HUDEP-2 (cell line): ENCODE measurements at regions not wholly inside any gene's neighbourhood (a gene's known extent, or its start where the extent isn't known, plus 50 kb on each side); places are given as distances from the start of the nearest gene placed in this dataset.

Source experiments
- DNase-seq, 76 experiments: peaks; one replicate each; lab custom pipeline; 2025; ENCODE audit not compliant: unreplicated experiment in 76 of 76; lab: John Stamatoyannopoulos, UW

DNA sequence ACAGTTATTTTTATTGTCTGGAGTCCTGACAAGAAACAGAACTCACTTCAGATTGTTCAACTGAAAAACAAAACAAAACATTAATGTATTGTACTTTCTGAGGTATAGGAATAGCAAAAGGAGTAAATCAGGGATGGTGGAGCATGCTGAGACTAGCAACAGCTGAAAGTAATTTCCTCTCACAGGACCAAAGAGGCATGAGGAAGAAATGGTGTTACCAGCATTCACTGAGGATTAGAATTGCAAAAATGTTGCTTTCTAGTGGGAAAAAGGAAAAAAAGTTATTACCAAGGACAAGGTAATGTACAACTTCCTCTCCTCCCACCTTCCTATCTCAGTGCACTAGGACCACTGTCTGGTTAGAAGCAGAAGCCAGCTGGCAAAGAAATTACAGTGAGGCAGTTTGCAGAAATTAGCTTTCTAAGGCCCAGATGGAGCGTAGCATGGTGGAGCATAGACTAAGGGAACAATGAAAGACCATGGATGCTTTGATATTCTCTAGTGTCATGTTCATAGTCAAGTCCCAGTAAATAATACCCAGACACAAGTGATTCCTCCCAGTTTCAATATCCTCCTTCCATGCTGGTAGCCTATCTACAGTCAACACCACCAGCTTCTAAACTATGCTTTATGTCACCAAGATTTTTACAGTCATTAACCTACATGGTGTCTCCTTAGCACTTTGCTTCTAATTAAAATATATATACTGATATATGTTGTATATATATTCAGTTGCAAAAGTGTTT is 133.7 kb upstream of the DCN start:
- DNase-seq = no peak

DNA sequence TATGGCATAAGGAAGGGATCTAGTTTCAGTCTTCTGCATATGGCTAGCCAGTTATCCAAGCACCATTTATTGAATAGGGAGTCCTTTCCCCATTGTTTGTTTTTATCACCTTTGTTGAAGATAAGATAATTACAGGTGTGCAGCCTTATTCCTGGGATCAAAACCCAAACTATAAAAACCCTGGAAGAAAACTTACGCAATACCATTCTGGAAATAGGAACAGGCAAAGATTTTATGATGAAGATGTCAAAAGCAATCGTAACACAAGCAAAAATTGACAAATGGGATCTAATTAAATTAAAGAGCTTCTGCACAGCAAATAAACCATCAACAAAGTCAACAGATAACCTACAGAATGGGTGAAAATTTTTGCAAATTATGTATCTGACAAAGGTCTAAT is 128.5 kb upstream of the DCN start:
- no peak for DNase-seq

DNA sequence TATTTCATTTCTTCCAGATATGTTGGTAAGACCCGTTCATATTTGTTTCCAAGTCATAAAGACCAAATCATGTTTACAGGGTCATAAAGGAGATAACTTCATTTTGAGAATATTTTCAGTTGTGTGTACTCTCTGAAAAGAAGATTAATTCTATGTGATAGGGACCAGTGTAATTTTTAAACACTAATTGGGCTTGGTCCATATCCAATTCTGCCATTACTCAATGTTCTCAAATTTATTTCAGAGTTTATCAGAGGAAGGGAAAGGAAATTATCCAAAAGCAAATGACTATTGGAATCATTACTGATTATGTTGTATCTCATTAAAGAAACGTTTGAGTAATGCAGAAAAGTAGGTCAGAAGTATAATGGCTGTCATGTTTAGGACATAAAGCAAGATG is 126.8 kb upstream of the DCN start:
- DNase-seq = no peak

DNA sequence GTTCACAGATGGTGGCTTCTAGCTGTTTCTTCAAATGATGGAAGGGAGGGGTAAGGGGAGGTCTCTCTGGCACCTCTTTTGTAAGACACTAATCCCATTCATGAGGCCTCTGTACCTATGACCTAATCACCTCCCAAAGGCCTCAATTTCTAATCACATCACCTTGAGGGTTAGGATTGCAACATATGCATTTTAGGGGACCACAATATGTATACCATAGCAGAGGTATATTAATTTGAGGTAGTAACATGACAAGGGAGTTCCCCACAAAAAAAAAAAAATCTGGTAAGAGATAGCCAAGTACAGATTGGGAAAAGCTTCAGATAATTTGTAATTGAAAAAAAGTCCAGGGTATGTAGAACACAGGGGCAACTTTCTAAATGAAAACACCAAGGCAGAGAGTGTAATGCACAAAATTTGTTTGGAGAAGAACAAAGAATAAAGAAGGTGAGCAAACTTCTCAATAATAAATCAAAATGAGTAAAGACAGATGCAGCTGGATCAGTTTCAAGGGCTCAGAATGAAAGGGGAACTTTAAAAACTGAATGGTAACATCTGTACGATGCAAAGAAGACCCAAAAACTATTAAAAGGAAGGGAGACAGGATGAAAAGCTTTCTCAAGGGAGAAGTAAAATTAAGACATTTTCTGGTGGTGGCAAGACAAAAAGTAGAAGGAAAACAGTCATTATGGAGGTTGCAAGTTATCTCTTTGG is 125.5 kb upstream of the DCN start:
- DNase-seq = no peak

DNA sequence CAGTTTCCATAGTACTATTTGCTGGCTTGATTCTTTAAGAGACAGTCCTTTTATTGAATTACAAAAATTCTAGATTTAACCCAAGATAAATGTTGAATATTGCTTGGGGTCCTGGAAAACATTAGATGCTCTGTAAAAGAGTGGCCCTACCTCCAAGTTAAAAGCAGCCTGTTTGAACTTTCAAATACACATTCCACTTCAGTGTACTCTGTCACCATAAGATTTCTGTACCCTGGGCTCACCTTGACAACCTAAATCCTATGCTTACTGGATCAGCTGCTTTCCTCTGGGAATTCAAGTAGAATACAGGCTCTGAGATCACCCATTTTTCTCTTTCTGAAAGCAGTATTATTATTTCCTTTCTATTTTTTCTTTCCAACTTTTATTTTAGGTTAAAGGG is 107.7 kb upstream of the DCN start:
- DNase-seq = no peak

DNA sequence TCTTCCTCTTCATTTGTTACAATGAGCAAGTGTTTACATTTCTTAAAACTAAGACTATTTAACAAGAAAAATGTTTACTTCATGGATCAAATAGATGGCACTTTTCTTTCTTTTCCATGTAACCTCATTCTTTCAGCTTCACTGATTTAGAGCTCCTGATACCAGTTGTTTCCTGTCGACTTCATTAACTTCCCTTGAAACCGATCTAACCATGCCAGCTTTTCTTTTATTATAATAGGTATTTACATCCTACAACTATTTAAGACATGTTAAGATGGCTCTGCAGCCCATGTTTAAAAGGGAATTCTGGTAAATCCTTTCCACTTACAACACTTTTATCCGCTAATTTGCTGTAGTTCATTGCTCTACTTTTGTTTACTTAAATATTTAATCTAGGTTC is 107.3 kb upstream of the DCN start:
- no peak for DNase-seq

DNA sequence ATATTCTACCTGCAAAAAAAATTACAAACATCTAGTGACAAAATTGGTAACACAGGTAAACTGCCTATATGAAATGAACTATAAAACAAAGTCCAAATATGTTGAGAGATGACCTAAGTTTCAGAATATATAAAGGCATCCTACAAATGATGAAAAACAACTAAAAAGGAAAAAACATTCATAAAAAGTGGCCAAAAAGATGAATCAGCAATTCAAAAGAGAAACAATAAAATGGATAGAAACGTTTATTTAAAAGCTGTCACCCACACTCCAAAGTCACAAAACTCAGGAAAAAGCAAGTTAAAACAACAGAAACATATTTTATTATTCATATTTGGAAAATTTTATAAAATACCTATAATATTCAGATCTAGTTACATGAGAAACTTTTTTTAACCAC is 106.5 kb upstream of the DCN start:
- DNase-seq = no peak

DNA sequence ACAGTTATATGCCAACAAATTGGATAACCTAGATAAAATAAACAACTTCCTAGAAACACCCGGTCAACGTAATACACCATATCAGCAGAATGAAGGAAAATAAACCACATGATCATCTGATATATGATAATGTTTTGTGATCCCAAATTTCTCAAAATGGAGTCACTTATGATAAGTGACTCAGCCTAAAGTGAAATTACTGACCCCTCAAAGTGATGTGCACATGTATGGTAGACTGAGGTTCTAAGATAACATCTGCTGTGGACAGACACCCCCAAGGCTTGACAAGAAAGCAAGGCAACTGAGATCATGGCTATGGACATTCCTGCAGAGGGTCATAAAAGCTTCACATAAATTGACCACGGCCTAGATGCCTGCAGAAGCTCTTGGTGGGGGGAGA is 105.1 kb upstream of the DCN start:
- DNase-seq = no peak

DNA sequence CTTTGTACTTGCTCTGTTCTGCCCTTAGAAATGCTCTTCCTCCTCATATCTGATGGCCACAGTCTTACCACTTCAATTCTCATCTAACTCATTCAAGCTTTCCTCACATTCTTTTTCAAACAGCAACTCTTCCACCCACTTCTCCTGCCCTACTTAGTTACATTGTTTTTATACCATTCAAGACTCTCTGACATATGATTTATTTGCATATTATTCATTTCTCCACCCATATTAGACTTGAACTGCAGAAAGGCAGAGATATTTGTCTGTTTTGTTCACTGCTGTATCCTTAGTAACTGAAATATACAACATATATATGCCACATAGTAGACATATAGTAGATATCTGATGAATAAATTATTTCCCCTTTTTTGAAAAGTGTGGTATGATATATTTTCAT is 95.5 kb upstream of the DCN start:
- DNase-seq = no peak

DNA sequence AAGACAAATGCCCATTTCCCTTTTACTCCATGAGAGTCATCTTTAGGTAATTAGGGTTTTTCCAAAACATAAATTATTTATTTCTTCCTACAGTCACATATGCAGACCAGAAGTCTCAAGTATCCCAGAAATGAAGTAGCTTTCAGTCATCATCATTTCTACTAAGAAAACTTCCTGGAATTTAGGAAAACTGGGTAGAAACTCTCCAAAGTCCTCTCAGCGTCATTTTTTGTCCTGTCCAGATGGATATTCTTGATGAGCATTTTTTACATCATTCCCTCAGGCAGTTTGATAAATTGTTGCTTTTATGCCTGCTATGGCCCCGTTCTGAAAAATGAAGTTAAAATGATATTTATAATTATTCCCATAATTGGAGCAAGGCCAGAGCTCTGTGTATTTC is 93.9 kb upstream of the DCN start:
- no peak for DNase-seq

DNA sequence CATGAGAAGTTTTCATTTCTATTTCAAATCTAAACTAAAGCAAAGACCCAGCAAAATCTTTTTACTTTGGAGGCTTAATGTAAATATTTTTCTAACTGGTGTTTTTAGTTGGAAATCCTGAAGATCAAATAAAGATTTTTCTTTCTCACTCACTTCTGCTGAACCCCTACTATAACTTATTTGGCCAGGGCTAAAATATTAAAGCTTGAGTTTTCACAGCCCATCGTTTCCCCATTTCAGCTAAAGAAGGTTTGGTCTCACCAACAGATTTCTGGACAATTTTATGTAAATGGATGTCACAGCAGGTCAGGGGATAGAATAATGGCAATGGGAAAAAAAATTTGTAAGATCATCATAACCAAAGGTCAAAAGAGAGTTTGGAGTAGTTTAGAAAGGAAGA is 92.7 kb upstream of the DCN start:
- no peak for DNase-seq

DNA sequence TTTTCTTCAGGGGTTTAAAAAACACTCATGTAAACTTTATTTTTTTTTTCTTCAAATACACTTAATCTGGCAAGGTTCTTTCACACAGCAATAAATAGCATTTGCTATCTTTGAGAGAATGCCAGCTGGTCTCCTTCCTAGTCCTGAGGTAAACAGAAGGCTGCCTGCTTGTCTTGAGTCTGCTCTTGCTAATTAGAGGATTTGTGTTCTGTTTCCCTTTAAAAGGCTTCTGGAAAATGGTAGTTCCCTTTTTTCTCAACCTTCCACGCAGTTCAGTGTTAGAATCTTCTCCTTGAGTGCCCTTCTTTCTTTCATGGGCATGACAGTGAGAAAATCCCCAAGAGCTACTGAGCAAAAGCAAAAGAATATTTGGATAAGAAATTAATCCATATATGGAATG is 92.3 kb upstream of the DCN start:
- DNase-seq = no peak

DNA sequence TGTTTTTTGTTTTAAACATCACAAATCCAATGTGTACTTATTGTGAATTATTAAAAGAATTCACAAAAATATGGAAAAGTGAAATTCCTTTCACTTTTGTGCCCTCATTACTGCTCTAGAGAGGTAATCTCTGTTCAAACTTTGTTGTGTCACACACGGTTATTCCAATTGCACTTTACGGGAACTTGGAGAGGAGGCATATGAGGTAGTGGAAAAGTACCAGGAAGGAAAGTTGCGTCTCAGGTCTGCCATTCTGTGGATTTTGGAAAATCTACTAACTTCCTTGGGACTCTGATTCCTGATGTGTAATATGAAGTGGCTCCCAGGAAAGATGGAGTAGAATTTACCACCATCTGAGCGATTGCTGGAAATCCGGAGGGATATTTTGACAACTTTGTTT is 90.9 kb upstream of the DCN start:
- no peak for DNase-seq

DNA sequence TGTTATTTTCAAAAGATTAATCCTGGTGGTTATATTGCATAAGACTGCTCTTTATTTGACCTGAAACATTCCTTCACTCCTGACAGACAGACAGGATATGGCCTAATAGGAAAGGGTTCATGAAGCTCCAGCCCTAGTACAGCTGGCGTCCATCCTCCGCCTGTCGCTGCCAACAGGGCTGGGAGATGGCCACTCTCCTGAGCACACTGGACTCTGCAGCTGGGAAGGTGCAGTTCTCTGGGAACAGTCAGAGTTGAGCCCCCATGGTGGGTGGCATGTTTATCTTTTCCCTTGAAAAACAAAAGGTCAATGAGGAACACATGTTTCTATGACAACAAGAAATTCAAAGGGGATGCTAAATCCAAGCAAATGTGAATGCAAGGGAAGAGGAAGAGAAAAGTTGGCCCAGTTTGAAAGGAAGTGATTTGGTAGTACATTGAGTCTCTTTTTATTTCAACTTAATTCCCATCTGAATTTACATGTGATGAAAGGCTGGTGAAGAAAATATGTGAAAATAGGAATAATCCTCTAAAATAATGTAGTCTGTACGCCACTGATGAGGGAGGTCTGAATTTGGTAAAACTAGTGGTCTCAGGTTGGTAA is 89.9 kb upstream of the DCN start:
- DNase-seq = no peak

DNA sequence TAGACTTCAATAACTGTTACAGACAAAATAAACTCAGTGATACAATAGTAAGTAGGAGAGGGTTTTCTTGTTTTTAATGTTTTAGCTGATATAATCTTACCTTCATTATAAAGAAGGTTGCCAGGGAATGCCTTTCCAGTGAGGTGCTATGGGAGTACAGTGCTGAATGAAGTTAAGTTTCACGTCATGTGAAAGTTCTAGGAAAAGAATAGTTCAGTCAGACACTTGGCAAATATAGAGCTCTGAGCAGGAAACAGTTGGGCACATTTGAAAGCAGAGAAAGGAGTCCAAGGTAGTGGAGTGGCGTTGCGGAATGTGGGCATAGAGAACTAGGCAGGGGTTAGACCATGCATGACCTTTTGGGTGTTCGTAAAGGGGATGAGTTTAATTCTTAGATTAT is 88.6 kb upstream of the DCN start:
- no peak for DNase-seq

DNA sequence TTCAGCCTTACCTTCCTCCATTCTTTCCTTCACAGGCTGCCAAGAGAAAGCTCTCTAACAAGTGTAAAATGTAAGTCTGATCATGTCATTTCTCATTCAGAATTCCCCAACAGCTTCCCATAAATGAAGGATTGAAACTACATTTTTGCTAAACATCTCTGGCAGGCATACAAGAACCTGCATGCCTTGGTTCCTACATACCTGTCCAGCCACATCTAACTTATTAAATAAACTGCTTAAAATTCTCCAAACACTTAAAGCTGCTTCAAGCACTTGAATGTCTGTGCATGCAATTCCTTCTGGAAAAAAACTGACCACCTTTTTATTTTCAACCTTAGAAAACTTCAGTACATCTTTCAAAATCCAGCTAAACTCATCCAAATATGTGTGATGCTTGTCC is 84.4 kb upstream of the DCN start:
- no peak for DNase-seq

DNA sequence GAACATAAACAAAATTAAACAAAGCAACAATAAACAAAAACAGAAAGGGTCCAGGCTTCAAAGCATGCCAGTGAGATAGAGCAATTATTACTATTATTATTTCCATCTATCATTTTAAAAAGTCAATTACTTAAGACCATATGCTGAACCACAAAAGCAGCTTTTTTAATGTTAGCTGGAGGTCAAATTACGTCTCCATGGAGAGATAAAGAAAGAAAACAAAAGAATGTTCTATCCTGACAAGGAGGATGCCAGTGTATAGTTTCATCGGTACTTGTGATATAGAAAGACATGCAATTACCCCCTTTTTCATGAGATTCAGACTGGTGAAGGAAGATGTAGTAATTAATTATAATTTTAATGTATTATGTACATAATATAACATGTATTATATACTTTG is 81.6 kb upstream of the DCN start:
- DNase-seq = no peak

DNA sequence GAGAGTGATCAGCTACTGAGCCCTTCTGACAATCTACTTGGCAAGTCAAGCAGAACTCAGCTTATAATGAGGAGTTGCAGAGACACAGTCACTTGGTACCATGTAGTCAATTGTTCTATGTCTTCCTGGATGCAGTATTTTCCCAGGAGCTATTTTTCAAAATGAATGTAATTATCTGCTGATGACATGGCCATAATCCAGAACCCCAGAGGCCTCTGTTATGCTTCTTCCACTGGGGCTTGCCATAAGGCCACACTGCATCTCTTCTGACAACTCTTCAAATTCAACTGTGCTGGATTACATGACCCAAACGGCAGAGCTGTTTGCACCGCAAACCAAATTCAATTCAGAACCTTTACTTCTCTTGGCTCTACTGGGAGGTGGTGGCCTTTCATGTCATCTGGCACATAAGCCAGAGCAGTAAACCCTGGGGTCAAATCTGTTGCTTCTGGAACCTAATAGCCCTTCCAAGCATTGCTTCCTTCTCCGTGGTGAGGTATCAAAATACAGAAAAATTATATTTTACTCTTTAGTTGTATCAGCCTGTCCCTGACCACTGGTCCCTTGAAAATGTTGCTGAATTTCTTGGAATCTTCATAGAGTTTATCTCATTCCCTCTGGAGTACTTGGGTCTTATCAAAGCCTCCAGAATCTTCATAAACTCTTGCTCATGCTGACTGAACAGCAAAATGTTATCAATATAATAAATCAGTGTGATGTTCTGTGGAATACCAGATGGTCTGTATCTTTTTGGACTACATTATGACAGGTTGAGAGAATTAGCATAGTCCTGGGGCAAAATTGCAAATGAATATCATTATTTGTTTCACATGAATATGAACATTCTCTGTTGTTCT is 79.4 kb upstream of the DCN start:
- no peak for DNase-seq

DNA sequence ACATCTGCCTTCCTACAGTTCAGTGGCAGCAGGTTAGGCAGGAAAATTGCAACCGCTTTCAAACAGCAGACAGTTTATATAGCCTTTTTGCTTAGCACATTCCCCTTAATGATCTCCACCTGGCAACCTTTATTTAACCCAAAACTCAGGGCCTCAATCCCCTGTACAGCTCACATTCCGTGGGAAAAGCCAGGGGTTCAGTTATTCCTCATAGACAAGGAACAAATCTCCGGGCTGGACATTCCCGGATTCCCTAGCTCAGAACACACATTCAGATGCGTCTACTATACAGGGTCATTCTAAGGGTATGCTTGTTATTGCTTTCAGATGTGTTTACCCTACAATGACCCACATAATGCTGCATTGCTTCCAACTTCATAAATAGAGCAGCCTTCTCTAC is 73.8 kb upstream of the DCN start:
- no peak for DNase-seq

DNA sequence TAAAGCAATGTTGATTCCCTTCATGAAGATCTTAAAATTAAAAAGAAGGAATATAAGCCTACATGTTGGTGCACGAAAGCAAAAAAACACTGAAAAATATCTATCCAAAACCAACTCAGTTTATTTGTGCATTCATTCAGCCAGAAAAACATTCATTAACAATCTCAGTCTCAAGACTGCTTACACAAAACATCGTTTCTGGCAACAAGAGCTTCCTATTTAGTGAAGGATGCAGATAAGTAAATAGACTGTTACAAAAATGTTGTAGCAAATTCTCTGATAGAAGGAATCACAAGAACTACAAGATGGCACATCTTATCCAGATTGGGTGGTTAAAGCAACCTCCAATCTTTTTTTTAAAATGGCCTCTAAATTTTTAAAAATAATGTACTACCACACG is 69.7 kb upstream of the DCN start:
- DNase-seq = no peak

DNA sequence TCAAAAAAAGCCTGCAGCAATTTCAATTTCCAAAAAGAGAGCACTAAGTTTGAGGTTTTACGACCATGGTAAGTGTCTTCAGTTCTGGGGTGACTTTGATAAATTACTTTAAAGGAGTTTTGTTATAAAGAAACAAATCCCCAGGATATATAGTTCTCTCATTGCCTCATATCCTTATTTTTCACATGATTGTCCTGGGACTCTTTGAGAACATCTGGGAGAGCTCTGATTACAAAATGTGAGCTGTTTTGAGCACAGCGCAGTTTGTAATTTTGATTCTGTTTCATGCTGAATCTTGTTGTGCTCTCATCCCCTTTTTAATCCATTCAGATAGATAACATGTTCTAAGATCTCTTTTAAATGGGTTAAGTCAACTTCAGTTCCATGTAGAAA is 67.7 kb upstream of the DCN start:
- DNase-seq = no peak
